Osteocyte (in vitro differentiated cells): ENCODE measurements at regions not wholly inside any gene's neighbourhood (a gene's known extent, or its start where the extent isn't known, plus 50 kb on each side); places are given as distances from the start of the nearest gene placed in this dataset.

Experiments
- DNase-seq: peaks from one replicate; pipeline ENCODE4 v3.0.0; 2021; ENCODE audit warnings: mixed read lengths; ENCODE audit not compliant: unreplicated experiment; ENCODE audit errors: extremely low spot score
- H3K27ac Mint-ChIP-seq: one replicate; pipeline ENCODE4 v1.8.0; 2021; ENCODE audit warnings: mild to moderate bottlenecking, mixed read lengths; ENCODE audit not compliant: unreplicated experiment
- H3K27me3 Mint-ChIP-seq: one replicate; pipeline ENCODE4 v1.8.0; 2021; ENCODE audit warnings: mixed read lengths; ENCODE audit not compliant: unreplicated experiment
- H3K36me3 Mint-ChIP-seq: one replicate; pipeline ENCODE4 v1.8.0; 2021; ENCODE audit warnings: mixed read lengths; ENCODE audit not compliant: unreplicated experiment
- H3K4me1 Mint-ChIP-seq: one replicate; pipeline ENCODE4 v1.8.0; 2021; ENCODE audit warnings: mixed read lengths; ENCODE audit not compliant: unreplicated experiment
- H3K4me3 Mint-ChIP-seq: one replicate; pipeline ENCODE4 v1.8.0; 2021; ENCODE audit warnings: mild to moderate bottlenecking, moderate library complexity, mixed read lengths; ENCODE audit not compliant: unreplicated experiment
- H3K9me3 Mint-ChIP-seq: one replicate; pipeline ENCODE4 v1.8.0; 2021; ENCODE audit warnings: mixed read lengths; ENCODE audit not compliant: unreplicated experiment
- TF ChIP-seq, protein P1 (sequence below): fragments of 200-600 bp; sonication (generic); IDR thresholded peaks from 2 replicates; pipeline ENCODE4 v1.5.0; 2021; ENCODE audit warnings: antibody characterized with exemption, mild to moderate bottlenecking, moderate library complexity

DNA sequence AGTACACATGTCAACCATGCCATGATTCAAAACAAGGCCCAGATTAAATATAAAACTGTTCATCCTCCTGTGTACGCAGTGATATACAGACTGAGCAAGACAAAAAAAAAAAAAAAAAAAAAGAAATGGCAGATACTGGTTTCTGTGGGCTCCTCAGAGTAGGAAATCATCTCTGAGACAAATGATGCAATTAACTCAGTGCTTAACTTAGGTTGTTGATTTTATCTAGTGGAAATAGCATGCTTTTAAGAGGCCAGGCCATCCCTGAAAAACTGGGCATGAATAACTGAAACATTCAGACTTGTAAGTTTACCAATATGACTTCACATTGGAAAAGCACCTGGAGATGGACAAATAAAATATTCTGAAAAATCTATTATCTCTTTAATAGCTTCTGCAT, 69.0 kb downstream of the DKK1 start:
- Mint-ChIP-seq H3K36me3 (no peaks in the 10 kb centered on the region), H3K9me3 (no peaks in the 10 kb centered on the region), H3K4me1 (no peaks in the 10 kb centered on the region), H3K4me3 (no peak overlapping the region), H3K27me3 (no peaks in the 10 kb centered on the region), H3K27ac (no peak overlapping the region)
- no peak for DNase-seq
- TF ChIP-seq, protein P1, sequence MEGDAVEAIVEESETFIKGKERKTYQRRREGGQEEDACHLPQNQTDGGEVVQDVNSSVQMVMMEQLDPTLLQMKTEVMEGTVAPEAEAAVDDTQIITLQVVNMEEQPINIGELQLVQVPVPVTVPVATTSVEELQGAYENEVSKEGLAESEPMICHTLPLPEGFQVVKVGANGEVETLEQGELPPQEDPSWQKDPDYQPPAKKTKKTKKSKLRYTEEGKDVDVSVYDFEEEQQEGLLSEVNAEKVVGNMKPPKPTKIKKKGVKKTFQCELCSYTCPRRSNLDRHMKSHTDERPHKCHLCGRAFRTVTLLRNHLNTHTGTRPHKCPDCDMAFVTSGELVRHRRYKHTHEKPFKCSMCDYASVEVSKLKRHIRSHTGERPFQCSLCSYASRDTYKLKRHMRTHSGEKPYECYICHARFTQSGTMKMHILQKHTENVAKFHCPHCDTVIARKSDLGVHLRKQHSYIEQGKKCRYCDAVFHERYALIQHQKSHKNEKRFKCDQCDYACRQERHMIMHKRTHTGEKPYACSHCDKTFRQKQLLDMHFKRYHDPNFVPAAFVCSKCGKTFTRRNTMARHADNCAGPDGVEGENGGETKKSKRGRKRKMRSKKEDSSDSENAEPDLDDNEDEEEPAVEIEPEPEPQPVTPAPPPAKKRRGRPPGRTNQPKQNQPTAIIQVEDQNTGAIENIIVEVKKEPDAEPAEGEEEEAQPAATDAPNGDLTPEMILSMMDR: no peak

DNA sequence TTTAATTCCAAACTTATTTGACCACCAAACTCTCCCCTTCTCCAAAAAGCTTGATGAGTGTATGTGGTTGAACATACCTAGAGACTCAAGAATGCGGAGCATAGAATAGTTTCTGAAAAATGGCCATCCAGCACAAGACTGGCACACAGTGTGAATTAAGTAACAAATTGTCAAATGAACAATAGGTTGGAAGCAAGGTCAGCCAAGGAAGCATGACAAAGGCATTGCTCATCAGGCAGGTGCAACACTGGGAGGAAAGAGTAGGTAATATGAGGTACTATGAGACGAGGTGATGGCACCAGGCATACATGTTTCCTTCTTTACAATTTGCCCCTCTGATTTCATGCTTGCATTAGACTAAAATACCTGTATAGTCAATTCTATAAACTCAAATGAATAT, 73.7 kb downstream of the DKK1 start:
- H3K9me3 Mint-ChIP-seq: no peaks in the 10 kb centered on the region
- H3K27me3 Mint-ChIP-seq: no peaks in the 10 kb centered on the region
- H3K4me1 Mint-ChIP-seq: no peaks in the 10 kb centered on the region
- TF ChIP-seq, protein P1: no peak
- DNase-seq: no peak
- no peak overlapping the region for H3K27ac Mint-ChIP-seq
- H3K4me3 Mint-ChIP-seq: no peak overlapping the region
- H3K36me3 Mint-ChIP-seq: no peaks in the 10 kb centered on the region

DNA sequence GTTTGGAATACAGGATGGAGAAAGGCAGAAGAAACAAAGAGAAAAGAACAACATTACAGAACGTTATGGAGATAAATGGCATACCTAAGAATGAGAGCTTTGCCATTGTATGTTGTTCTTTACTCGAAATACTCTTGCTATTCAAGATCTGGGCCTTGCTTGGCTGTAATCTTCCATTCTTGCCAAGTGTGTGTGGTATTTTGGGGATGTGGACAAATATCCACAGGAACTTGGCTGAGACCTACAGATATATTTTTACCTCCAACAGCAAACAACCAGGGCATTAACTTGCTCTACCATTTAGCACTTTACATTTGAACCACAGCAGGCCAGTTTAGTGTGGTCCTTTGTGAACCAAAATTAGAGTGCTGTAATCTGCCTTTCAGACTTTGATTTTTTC, 76.3 kb downstream of the DKK1 start:
- TF ChIP-seq, protein P1: no peak
- H3K36me3 Mint-ChIP-seq: no peaks in the 10 kb centered on the region
- H3K9me3 Mint-ChIP-seq: no peaks in the 10 kb centered on the region

DNA sequence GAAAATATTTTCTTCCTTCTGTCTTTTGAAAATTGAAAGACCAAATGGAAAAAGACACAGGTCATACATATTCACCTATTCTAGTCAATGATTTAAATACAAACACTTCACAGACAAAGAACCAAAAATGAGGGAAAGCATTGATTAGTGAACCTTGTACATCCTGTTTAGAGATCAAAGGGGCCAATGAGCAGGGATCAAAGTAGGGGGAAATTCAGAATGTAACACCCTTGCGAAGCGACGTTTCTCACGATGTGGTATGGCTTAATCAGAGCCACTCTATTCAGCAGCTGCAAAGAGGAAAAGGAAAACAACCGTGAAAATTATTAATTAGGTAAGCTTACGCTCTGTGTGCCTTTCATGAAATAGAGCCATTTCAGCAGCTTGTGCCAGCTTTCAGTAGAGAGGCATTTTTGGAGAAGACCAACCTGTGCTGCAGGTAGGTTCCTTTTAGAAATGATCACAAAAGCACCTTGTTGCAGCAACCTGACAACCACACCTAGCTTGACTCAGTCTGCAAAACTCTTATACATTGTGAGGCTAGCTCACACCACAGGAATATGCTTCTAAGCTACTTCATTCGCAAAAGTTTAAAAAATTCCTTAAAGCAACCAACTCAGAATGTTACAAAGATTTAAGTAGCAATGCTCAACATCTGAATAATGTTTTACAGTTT, 78.0 kb downstream of the DKK1 start:
- Mint-ChIP-seq H3K27me3 (no peaks in the 10 kb centered on the region), H3K4me1 (no peaks in the 10 kb centered on the region), H3K36me3 (no peaks in the 10 kb centered on the region), H3K4me3 (no peak overlapping the region), H3K9me3 (no peaks in the 10 kb centered on the region), H3K27ac (no peak overlapping the region)
- DNase-seq: no peak
- TF ChIP-seq, protein P1: no peak

More for the DNA sequence above, 76.3 kb downstream of the DKK1 start:
- no peak for DNase-seq
- Mint-ChIP-seq H3K27me3 (no peaks in the 10 kb centered on the region), H3K4me1 (no peaks in the 10 kb centered on the region), H3K27ac (no peak overlapping the region), H3K4me3 (no peak overlapping the region)

DNA sequence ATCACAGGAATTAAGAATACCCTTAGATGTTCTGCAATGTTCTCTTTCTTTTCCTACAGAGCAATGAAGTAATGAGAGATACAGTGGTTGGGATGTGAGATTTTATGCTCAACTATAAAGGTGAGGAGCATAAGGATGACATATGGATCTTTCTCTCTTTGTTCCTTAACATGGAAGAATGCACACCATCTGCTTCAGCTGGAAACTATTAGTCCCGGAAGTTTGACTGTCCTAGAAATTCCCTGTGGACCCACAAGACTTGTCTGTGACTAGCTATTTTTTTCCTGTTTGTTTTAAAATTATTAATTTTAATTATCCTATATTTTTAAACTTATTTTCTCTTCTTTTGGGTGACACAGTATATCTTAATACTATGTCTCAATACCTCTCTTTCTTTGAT, 80.2 kb downstream of the DKK1 start:
- Mint-ChIP-seq H3K27ac (no peak overlapping the region), H3K27me3 (no peaks in the 10 kb centered on the region), H3K4me3 (no peak overlapping the region), H3K36me3 (no peaks in the 10 kb centered on the region), H3K4me1 (no peaks in the 10 kb centered on the region), H3K9me3 (no peaks in the 10 kb centered on the region)
- no peak for DNase-seq
- TF ChIP-seq, protein P1: no peak
